HCT116 (cell line): ENCODE measurements at regions not wholly inside any gene's neighbourhood (a gene's known extent, or its start where the extent isn't known, plus 50 kb on each side); places are given as distances from the start of the nearest gene placed in this dataset.

ENCODE experiments used
- CTCF ChIP-seq, 3 experiments: fragments of 200-600 bp in 1 of 3; sonication (generic) in 1 of 3; IDR thresholded peaks in 2 of 3; conservative IDR thresholded peaks in 1 of 3; 2 replicates each; pipeline ENCODE4 v1.5.1; 2012 to 2017; ENCODE audit warnings: low read depth in 2 of 3, low read length in 2 of 3, antibody characterized with exemption in 1 of 3, borderline replicate concordance in 1 of 3, control low read depth in 1 of 3, mild to moderate bottlenecking in 1 of 3, mixed read lengths in 1 of 3, mixed run types in 1 of 3, moderate library complexity in 1 of 3; ENCODE audit not compliant: insufficient read depth in 1 of 3
- EZH2 ChIP-seq: fragments of 200-600 bp; sonication (generic); IDR thresholded peaks from 2 replicates; pipeline ENCODE4 v1.6.1; 2017; ENCODE audit warnings: antibody characterized with exemption, mixed run types
- POLR2A ChIP-seq: IDR thresholded peaks from 2 replicates; pipeline ENCODE4 v1.7.0; 2011; ENCODE audit warnings: borderline replicate concordance; ENCODE audit not compliant: insufficient read depth, insufficient read length; ENCODE audit errors: extremely low read depth
- POLR2AphosphoS5 ChIP-seq: IDR thresholded peaks from 2 replicates; pipeline ENCODE4 v1.6.1; 2011; ENCODE audit warnings: mild to moderate bottlenecking, low read depth, low read length, moderate library complexity
- SP1 ChIP-seq: IDR thresholded peaks from 2 replicates; pipeline ENCODE4 v1.6.1; 2012; ENCODE audit warnings: low read depth
- TF ChIP-seq, protein P1 (sequence below): IDR thresholded peaks from 2 replicates; pipeline ENCODE4 v1.6.1; 2012

- TF ChIP-seq POLR2AphosphoS5, result no peak
- TF ChIP-seq POLR2A, result no peak
- TF ChIP-seq CTCF (IDR thresholded peaks at IDR 0.05 in 2 of 3, conservative IDR thresholded peaks at IDR 0.05 in 1 of 3; ENCODE audit: borderline replicate concordance in 1 of 3, insufficient read depth in 1 of 3, low read depth in 2 of 3, low read length in 2 of 3), result no peak
- no peak for TF ChIP-seq EZH2
- TF ChIP-seq, protein P1, sequence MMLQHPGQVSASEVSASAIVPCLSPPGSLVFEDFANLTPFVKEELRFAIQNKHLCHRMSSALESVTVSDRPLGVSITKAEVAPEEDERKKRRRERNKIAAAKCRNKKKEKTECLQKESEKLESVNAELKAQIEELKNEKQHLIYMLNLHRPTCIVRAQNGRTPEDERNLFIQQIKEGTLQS, result no peak
- TF ChIP-seq SP1, result no peak
Measured at GRCh38 chr3:86865506-86865905, 125.4 kb downstream of the VGLL3 start.
